Neuronal stem cell (in vitro differentiated cells): ENCODE measurements at regions not wholly inside any gene's neighbourhood (a gene's known extent, or its start where the extent isn't known, plus 50 kb on each side); places are given as distances from the start of the nearest gene placed in this dataset.

Experiments used
- DNase-seq: peaks from one replicate; pipeline ENCODE4 v3.0.0-alpha.2; 2013; ENCODE audit warnings: low spot score
- H2AFZ ChIP-seq: one replicate; pipeline ENCODE4 v1.6.1; 2013; ENCODE audit warnings: mild to moderate bottlenecking, low read length, inconsistent platforms
- H2AK5ac ChIP-seq: 2 replicates; pipeline ENCODE4 v1.6.1; 2013; ENCODE audit warnings: low read depth, mild to moderate bottlenecking, inconsistent platforms, low read length, moderate library complexity, mixed read lengths
- H2BK120ac ChIP-seq: 2 replicates; pipeline ENCODE4 v1.6.1; 2013; ENCODE audit warnings: low read depth, mild to moderate bottlenecking, inconsistent platforms, low read length, moderate library complexity, mixed read lengths
- H2BK12ac ChIP-seq: one replicate; pipeline ENCODE4 v1.6.1; 2013; ENCODE audit warnings: low read length, inconsistent platforms
- H2BK15ac ChIP-seq: 2 replicates; pipeline ENCODE4 v1.6.1; 2013; ENCODE audit warnings: mild to moderate bottlenecking, low read length, inconsistent platforms, mixed read lengths
- H2BK5ac ChIP-seq: one replicate; pipeline ENCODE4 v1.6.1; 2013; ENCODE audit warnings: inconsistent platforms, mild to moderate bottlenecking, low read length, moderate library complexity
- H3K14ac ChIP-seq: one replicate; pipeline ENCODE4 v1.6.1; 2013; ENCODE audit warnings: low read length, inconsistent platforms
- H3K18ac ChIP-seq: 2 replicates; pipeline ENCODE4 v1.6.1; 2013; ENCODE audit warnings: low read length, inconsistent platforms
- H3K23ac ChIP-seq: 2 replicates; pipeline ENCODE4 v1.6.1; 2013; ENCODE audit warnings: low read depth, mild to moderate bottlenecking, mixed read lengths, low read length, inconsistent platforms; ENCODE audit not compliant: poor library complexity
- H3K27ac ChIP-seq: replicated peaks from 3 replicates; pipeline ENCODE4 v1.5.1; 2013; ENCODE audit warnings: low read length, inconsistent platforms
- H3K27me3 ChIP-seq, 3 experiments: 2 replicates each; pipeline ENCODE4 v1.6.1; 2013; ENCODE audit warnings: low read length in 3 of 3, mild to moderate bottlenecking in 2 of 3, inconsistent platforms in 1 of 3, low read depth in 1 of 3, mixed read lengths in 1 of 3, moderate library complexity in 1 of 3; ENCODE audit not compliant: control insufficient read depth in 3 of 3, insufficient read depth in 3 of 3
- H3K36me3 ChIP-seq, 2 donors: replicated peaks in 1 of 2; 2 replicates each; pipeline ENCODE4 v1.6.1; 2013; ENCODE audit warnings: low read length in 2 of 2; ENCODE audit not compliant: control insufficient read depth in 2 of 2, insufficient read depth in 2 of 2
- H3K4ac ChIP-seq: 2 replicates; pipeline ENCODE4 v1.6.1; 2013; ENCODE audit warnings: inconsistent platforms, mild to moderate bottlenecking, low read length, moderate library complexity
- H3K4me1 ChIP-seq, 2 donors: 1 replicate in 1 of 2; 2 replicates in 1 of 2; pipeline ENCODE4 v1.6.1; 2013; ENCODE audit warnings: low read length in 2 of 2, low read depth in 1 of 2; ENCODE audit not compliant: control insufficient read depth in 2 of 2, insufficient read depth in 1 of 2
- H3K4me2 ChIP-seq: one replicate; pipeline ENCODE4 v1.6.1; 2013; ENCODE audit warnings: mild to moderate bottlenecking, low read length, inconsistent platforms; ENCODE audit not compliant: insufficient read depth, poor library complexity, severe bottlenecking
- H3K4me3 ChIP-seq, 2 donors: 2 replicates each; pipeline ENCODE4 v1.5.1; 2013; ENCODE audit warnings: low read length in 2 of 2, mild to moderate bottlenecking in 2 of 2, inconsistent platforms in 1 of 2, moderate library complexity in 1 of 2
- H3K79me1 ChIP-seq: one replicate; pipeline ENCODE4 v1.6.1; 2013; ENCODE audit warnings: low read depth, mild to moderate bottlenecking, inconsistent platforms, low read length, moderate library complexity
- H3K9ac ChIP-seq: one replicate; pipeline ENCODE4 v1.6.1; 2013; ENCODE audit warnings: mild to moderate bottlenecking, low read depth, low read length, inconsistent platforms; ENCODE audit not compliant: poor library complexity
- H3K9me3 ChIP-seq, 2 donors: replicated peaks in 1 of 2; 2 replicates each; pipeline versions ENCODE3 to v1.6.1; 2013; ENCODE audit warnings: low read length in 2 of 2, mild to moderate bottlenecking in 2 of 2, inconsistent platforms in 1 of 2, low read depth in 1 of 2, mixed read lengths in 1 of 2, moderate library complexity in 1 of 2; ENCODE audit not compliant: control insufficient read depth in 2 of 2, insufficient read depth in 1 of 2
- H4K8ac ChIP-seq: one replicate; pipeline ENCODE4 v1.6.1; 2013; ENCODE audit warnings: low read depth, mild to moderate bottlenecking, inconsistent platforms, low read length, moderate library complexity
- H4K91ac ChIP-seq: one replicate; pipeline ENCODE4 v1.6.1; 2013; ENCODE audit warnings: low read length, low read depth, mild to moderate bottlenecking, inconsistent platforms; ENCODE audit not compliant: poor library complexity
- WGBS, 2 donors: extraction: QIAGEN DNeasy Blood & Tissue Kit; methylation state at CpG; one replicate each; pipeline ENCODE4 v1.1.7; 2013; ENCODE audit warnings: missing lambda C conversion rate in 2 of 2, mixed read lengths in 1 of 2; ENCODE audit not compliant: insufficient read length in 2 of 2, insufficient replicate concordance in 1 of 2; ENCODE audit errors: extremely low coverage in 2 of 2; 5-methylcytosine and 5-hydroxymethylcytosine counted together

DNA sequence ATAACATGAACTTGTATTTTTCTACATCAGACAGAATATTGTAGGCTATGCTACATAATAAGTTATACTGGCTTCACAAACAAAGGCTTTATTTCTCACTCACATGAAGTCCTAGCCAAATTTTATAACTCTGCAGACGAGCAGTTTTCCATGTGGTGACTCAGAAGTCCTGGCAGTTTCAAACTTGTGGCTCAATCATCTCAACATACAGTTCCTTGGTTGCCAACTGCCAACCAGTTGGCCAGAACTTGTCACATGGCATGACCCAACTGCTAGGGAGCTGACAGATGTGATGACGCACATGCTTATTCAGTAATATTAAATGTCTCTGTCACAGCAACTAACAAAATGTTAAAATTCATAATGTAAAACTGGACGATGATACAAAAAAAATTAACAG, 63.8 kb upstream of the ZC3H15 start:
- no peak overlapping the region for H2AFZ ChIP-seq
- H3K18ac ChIP-seq: no peak overlapping the region
- H2AK5ac ChIP-seq: no peak overlapping the region
- H3K4ac ChIP-seq: no peak overlapping the region
- H2BK12ac ChIP-seq: no peak overlapping the region
- H3K23ac ChIP-seq: no peak overlapping the region
- no peak overlapping the region for H3K14ac ChIP-seq
- no peak overlapping the region for H3K9ac ChIP-seq
- no peak for DNase-seq
- H2BK15ac ChIP-seq: no peak overlapping the region
- H2BK120ac ChIP-seq: no peak overlapping the region
- H3K27ac ChIP-seq: no peak overlapping the region
- no peaks in the 10 kb centered on the region for H3K79me1 ChIP-seq
- no peaks in the 10 kb centered on the region for H3K27me3 ChIP-seq
- H2BK5ac ChIP-seq: no peak overlapping the region
- H3K4me3 ChIP-seq: no peak overlapping the region
- no peak overlapping the region for H4K8ac ChIP-seq
- no peaks in the 10 kb centered on the region for H3K9me3 ChIP-seq
- WGBS, 2 donors: no CpG with 5 or more reads among the region's 3 CpGs
- H4K91ac ChIP-seq: no peak overlapping the region
- no peak overlapping the region for H3K4me2 ChIP-seq
- peaks cover 0 to 4% of the 10 kb centered on the region in 2 donors for H3K4me1 ChIP-seq
- no peaks in the 10 kb centered on the region for H3K36me3 ChIP-seq

DNA sequence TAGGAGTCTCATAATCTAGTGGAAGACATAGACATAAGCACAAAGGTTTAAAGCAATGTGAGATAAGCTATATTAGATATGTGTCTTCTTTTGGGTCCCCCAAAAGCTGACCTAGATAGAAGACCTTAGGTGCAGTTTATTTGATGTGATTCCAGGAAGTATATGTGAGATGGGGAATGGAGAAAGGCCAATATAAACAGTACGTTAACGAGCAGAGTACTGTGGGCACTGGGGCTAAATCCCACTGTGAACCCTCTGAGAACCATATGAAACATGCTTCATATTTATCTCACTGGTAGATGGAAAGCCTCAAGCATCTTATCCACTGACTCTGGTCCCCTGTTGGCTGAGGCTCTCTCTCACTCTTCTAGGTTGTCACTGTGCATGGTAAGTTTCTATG, 62.6 kb upstream of the ZC3H15 start:
- no peak overlapping the region for H4K91ac ChIP-seq
- peaks cover 0 to 2% of the 10 kb centered on the region in 2 donors for H3K4me1 ChIP-seq
- H3K4me3 ChIP-seq: no peak overlapping the region
- no peak overlapping the region for H2BK12ac ChIP-seq
- WGBS, 2 donors: no CpG with 5 or more reads among the region's 2 CpGs
- no peak overlapping the region for H2BK15ac ChIP-seq
- no peak overlapping the region for H2BK120ac ChIP-seq
- H2AFZ ChIP-seq: no peak overlapping the region
- no peak overlapping the region for H3K4ac ChIP-seq
- H4K8ac ChIP-seq: no peak overlapping the region
- DNase-seq: no peak
- no peak overlapping the region for H3K14ac ChIP-seq
- H3K23ac ChIP-seq: no peak overlapping the region
- H2AK5ac ChIP-seq: no peak overlapping the region
- H3K79me1 ChIP-seq: no peaks in the 10 kb centered on the region
- no peak overlapping the region for H3K27ac ChIP-seq
- no peak overlapping the region for H3K9ac ChIP-seq
- H3K36me3 ChIP-seq: no peaks in the 10 kb centered on the region
- no peaks in the 10 kb centered on the region for H3K9me3 ChIP-seq
- H2BK5ac ChIP-seq: no peak overlapping the region
- H3K27me3 ChIP-seq: no peaks in the 10 kb centered on the region
- H3K4me2 ChIP-seq: no peak overlapping the region
- H3K18ac ChIP-seq: no peak overlapping the region

DNA sequence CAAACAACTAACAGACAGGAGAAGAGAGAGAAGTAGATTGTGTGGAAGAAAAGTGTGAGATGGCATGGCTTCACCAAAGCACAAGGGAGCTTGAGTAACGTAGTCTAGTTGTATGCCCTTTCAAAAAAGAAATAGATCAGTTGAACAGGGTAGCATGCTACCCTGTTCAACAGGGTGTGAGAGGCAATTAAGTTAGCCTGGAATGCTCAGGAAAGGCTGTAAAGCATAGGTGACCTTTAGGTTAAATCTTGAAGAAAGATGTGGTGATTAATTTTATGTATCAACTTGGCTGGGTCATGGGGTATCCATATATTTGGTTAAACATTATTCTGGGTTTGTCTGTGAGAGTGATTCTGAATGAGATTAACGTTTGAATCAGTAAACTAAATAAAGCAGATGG, 61.8 kb upstream of the ZC3H15 start:
- no peak for DNase-seq
- no CpG with 5 or more reads among the region's 2 CpGs for WGBS, 2 donors

DNA sequence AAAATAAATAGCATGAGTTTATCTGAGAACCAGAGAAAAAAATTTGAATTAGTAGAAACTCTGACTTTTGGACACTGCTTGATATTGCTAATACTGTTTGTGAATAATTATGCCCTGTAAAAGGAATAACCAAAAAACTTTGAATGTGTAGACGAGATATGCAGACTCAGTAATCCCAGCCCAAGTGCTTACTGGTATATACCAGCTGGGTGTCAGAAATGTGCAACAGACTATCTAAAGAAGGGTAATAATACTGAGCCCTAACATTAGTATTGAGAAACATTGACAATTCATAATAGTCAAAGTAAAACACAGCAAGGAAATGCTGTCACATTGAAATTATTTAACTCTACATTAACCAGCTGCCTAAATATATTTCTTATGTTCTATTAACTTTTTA, 60.5 kb upstream of the ZC3H15 start:
- Histone ChIP-seq H4K91ac (no peak overlapping the region), H2BK15ac (no peak overlapping the region), H3K4ac (no peak overlapping the region), H3K36me3 (no peaks in the 10 kb centered on the region), H3K79me1 (no peaks in the 10 kb centered on the region), H2BK120ac (no peak overlapping the region), H2AFZ (no peak overlapping the region), H3K18ac (no peak overlapping the region), H3K9me3 (no peaks in the 10 kb centered on the region), H3K9ac (no peak overlapping the region), H3K14ac (no peak overlapping the region), H3K27ac (no peak overlapping the region), H3K23ac (no peak overlapping the region), H2AK5ac (no peak overlapping the region), H3K4me2 (no peak overlapping the region), H3K4me3 (no peak overlapping the region), H2BK12ac (no peak overlapping the region), H3K27me3 (no peaks in the 10 kb centered on the region), H4K8ac (no peak overlapping the region), H3K4me1 (peaks cover 0 to 2% of the 10 kb centered on the region in 2 donors), H2BK5ac (no peak overlapping the region)
- no CpG with 5 or more reads among the region's 1 CpG for WGBS, 2 donors
- no peak for DNase-seq

More for the DNA sequence above, 61.8 kb upstream of the ZC3H15 start:
- Histone ChIP-seq H3K14ac (no peak overlapping the region), H3K27me3 (no peaks in the 10 kb centered on the region), H3K4me2 (no peak overlapping the region), H3K4ac (no peak overlapping the region), H4K91ac (no peak overlapping the region), H2BK12ac (no peak overlapping the region), H2BK120ac (no peak overlapping the region), H4K8ac (no peak overlapping the region), H2AK5ac (no peak overlapping the region), H3K4me1 (peaks cover 0 to 2% of the 10 kb centered on the region in 2 donors), H2BK15ac (no peak overlapping the region), H2BK5ac (no peak overlapping the region), H3K23ac (no peak overlapping the region), H2AFZ (no peak overlapping the region), H3K36me3 (no peaks in the 10 kb centered on the region), H3K9me3 (no peaks in the 10 kb centered on the region), H3K4me3 (no peak overlapping the region), H3K9ac (no peak overlapping the region), H3K79me1 (no peaks in the 10 kb centered on the region), H3K18ac (no peak overlapping the region), H3K27ac (no peak overlapping the region)
